ENCODE measurements at regions not wholly inside any gene's neighbourhood (a gene's known extent, or its start where the extent isn't known, plus 50 kb on each side); places are given as distances from the start of the nearest gene placed in this dataset.
"Not testable (repeated sequence)": the region's sequence is repeated elsewhere in the genome, so short reads cannot be mapped to it uniquely, and the experiment has no call there.

GRCh38 chr6:109902870-109903269, 75.2 kb upstream of the GPR6 start:
- no peak for DNase-seq
- Mint-ChIP-seq H3K4me3 (ENCODE audit: low read depth, unreplicated experiment) (no peak overlapping the region), H3K27me3 (ENCODE audit: unreplicated experiment) (no peaks in the 10 kb centered on the region), H3K4me1 (ENCODE audit: low read depth, unreplicated experiment) (peaks cover 23% of the 10 kb centered on the region), H3K27ac (ENCODE audit: unreplicated experiment) (no peak overlapping the region), H3K36me3 (ENCODE audit: insufficient read depth, unreplicated experiment) (no peaks in the 10 kb centered on the region), H3K9me3 (ENCODE audit: low read depth, unreplicated experiment) (no peaks in the 10 kb centered on the region)
- intact Hi-C loops (cut with micrococcal nuclease; ENCODE audit: unreplicated experiment) = no loop called here
- BruUV-seq (replicated peaks) = no TSS peak
- CTCF ChIA-PET = no interaction called here
- TF ChIP-seq CTCF (IDR thresholded peaks at IDR 0.05; ENCODE audit: unreplicated experiment) = no peak

DNA sequence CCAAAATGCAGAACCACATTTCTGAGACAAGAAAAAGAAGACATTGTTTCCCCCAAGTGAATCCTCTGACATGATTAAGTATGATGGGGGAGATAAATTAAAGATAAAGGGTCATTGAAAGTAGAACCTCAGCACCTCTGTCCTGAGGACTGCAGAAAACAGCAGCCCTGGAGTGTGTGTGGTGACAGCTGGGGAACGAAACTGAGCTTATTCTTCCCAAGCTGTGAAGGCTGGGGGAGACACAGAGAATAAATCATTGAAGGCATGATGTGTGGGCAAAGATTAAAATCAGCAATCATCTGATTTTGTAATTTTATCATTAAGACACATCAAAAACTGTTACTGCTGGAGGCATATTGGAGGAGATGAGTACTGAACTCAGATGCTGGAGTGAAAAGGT, 67.5 kb upstream of the GPR6 start:
- no peaks in the 10 kb centered on the region for H3K36me3 Mint-ChIP-seq (ENCODE audit: insufficient read depth, unreplicated experiment)
- H3K27ac Mint-ChIP-seq (ENCODE audit: unreplicated experiment) = no peak overlapping the region
- H3K27me3 Mint-ChIP-seq (ENCODE audit: unreplicated experiment) = no peaks in the 10 kb centered on the region
- H3K4me3 Mint-ChIP-seq (ENCODE audit: low read depth, unreplicated experiment) = no peak overlapping the region
- no peak for TF ChIP-seq CTCF (IDR thresholded peaks at IDR 0.05; ENCODE audit: unreplicated experiment)
- no peaks in the 10 kb centered on the region for H3K4me1 Mint-ChIP-seq (ENCODE audit: low read depth, unreplicated experiment)
- DNase-seq = no peak
- H3K9me3 Mint-ChIP-seq (ENCODE audit: low read depth, unreplicated experiment) = no peaks in the 10 kb centered on the region
- intact Hi-C loops (cut with micrococcal nuclease; ENCODE audit: unreplicated experiment) = no loop called here
- no TSS peak for BruUV-seq (replicated peaks)
- CTCF ChIA-PET = no interaction called here

- Mint-ChIP-seq H3K27ac (ENCODE audit: unreplicated experiment) (no peak overlapping the region), H3K9me3 (ENCODE audit: low read depth, unreplicated experiment) (peaks cover 2% of the 10 kb centered on the region), H3K4me3 (ENCODE audit: low read depth, unreplicated experiment) (no peak overlapping the region), H3K27me3 (ENCODE audit: unreplicated experiment) (no peaks in the 10 kb centered on the region), H3K4me1 (ENCODE audit: low read depth, unreplicated experiment) (no peaks in the 10 kb centered on the region), H3K36me3 (ENCODE audit: insufficient read depth, unreplicated experiment) (no peaks in the 10 kb centered on the region)
- no peak for TF ChIP-seq CTCF (IDR thresholded peaks at IDR 0.05; ENCODE audit: unreplicated experiment)
- BruUV-seq (replicated peaks) = no TSS peak
- intact Hi-C loops (cut with micrococcal nuclease; ENCODE audit: unreplicated experiment) = no loop called here
- CTCF ChIA-PET = no interaction called here
- DNase-seq = no peak
Observed at GRCh38 chr6:109912118-109912517, 66.0 kb upstream of the GPR6 start.

GRCh38 chr6:109912952-109913351, 65.2 kb upstream of the GPR6 start:
- no TSS peak for BruUV-seq (replicated peaks)
- Mint-ChIP-seq H3K27ac (ENCODE audit: unreplicated experiment) (no peak overlapping the region), H3K27me3 (ENCODE audit: unreplicated experiment) (no peaks in the 10 kb centered on the region)

GRCh38 chr6:109915748-109916147, 62.4 kb upstream of the GPR6 start:
- H3K36me3 Mint-ChIP-seq (ENCODE audit: insufficient read depth, unreplicated experiment); H3K4me1 Mint-ChIP-seq (ENCODE audit: low read depth, unreplicated experiment); BruUV-seq (replicated peaks); H3K4me3 Mint-ChIP-seq (ENCODE audit: low read depth, unreplicated experiment); H3K27ac Mint-ChIP-seq (ENCODE audit: unreplicated experiment); DNase-seq; intact Hi-C loops (cut with micrococcal nuclease; ENCODE audit: unreplicated experiment); H3K27me3 Mint-ChIP-seq (ENCODE audit: unreplicated experiment); H3K9me3 Mint-ChIP-seq (ENCODE audit: low read depth, unreplicated experiment): not testable (repeated sequence)
- CTCF ChIA-PET = interaction anchor here (0.7 kb wide), 1 partner anchor 28 kb away, joined by 6 read pairs; no protein-coding TSS in a partner anchor

More at GRCh38 chr6:109912952-109913351, 65.2 kb upstream of the GPR6 start:
- Mint-ChIP-seq H3K9me3 (ENCODE audit: low read depth, unreplicated experiment) (peaks cover 2% of the 10 kb centered on the region), H3K4me3 (ENCODE audit: low read depth, unreplicated experiment) (no peak overlapping the region), H3K36me3 (ENCODE audit: insufficient read depth, unreplicated experiment) (no peaks in the 10 kb centered on the region), H3K4me1 (ENCODE audit: low read depth, unreplicated experiment) (no peaks in the 10 kb centered on the region)
- no peak for TF ChIP-seq CTCF (IDR thresholded peaks at IDR 0.05; ENCODE audit: unreplicated experiment)
- CTCF ChIA-PET = interaction anchor here (0.6 kb wide), 1 partner anchor 381 kb away, joined by 3 read pairs; no protein-coding TSS in a partner anchor
- intact Hi-C loops (cut with micrococcal nuclease; ENCODE audit: unreplicated experiment) = no loop called here
- no peak for DNase-seq

Measured in Calu3 (cell line).